Colonic mucosa (tissue), 4 donors: ENCODE measurements at regions not wholly inside any gene's neighbourhood (a gene's known extent, or its start where the extent isn't known, plus 50 kb on each side); places are given as distances from the start of the nearest gene placed in this dataset.

Experiments
- DNase-seq: peaks from one replicate; pipeline ENCODE4 v3.0.0-alpha.2; 2020
- H3K27ac ChIP-seq: fragments of 200-600 bp; one replicate; pipeline ENCODE4 v1.8.0; 2021
- H3K27me3 ChIP-seq: fragments of 200-600 bp; one replicate; pipeline ENCODE4 v1.8.0; 2021
- H3K36me3 ChIP-seq: fragments of 200-600 bp; one replicate; pipeline ENCODE4 v1.8.0; 2021
- H3K4me1 ChIP-seq: fragments of 200-600 bp; one replicate; pipeline ENCODE4 v1.8.0; 2021; ENCODE audit warnings: mild to moderate bottlenecking
- H3K4me3 ChIP-seq: fragments of 200-600 bp; one replicate; pipeline ENCODE4 v1.8.0; 2021
- H3K9ac ChIP-seq, 2 donors: one replicate each; pipeline ENCODE4 v1.7.0; 2013; ENCODE audit warnings: control low read depth in 2 of 2, low read depth in 2 of 2, low read length in 2 of 2
- H3K9me3 ChIP-seq: fragments of 200-600 bp; one replicate; pipeline ENCODE4 v1.8.0; 2021
- intact Hi-C: fragments of 100-400 bp; cut with DNase I; formaldehyde crosslinking; loops from one replicate; pipeline ENCODE4 v1.14.1; 2022
- TF ChIP-seq, protein P1 (sequence below): fragments of 200-600 bp; IDR thresholded peaks from one replicate; pipeline ENCODE4 v1.8.0; 2022; ENCODE audit warnings: antibody characterized with exemption, mild to moderate bottlenecking
- donor health status: healthy.
- donor health status: DM: no; HTN: no; CAD: no.
- donor health status: DM: no; HTN: no; CAD: no.

DNA sequence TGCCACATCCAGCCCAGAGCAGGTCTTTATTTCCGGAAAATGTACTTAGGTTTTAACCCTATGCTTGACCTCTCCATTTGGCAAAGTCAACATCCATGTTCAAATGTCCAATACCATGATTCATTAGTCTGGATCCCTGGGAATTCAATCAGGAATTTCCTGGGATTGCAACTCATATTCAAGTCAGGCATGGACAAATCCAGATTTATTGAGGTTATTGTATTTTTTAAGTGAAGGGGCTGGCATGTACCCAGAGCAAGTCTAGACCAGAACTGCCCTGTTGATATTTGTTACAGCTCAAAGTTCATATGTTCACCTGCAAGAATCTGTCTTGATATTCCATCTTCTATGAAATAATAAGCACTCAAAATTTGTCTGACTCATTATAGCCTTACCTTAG, 521.1 kb downstream of the ADGRL2 start:
- no peak for DNase-seq
- no peaks in the 10 kb centered on the region for H3K27me3 ChIP-seq
- TF ChIP-seq, protein P1, sequence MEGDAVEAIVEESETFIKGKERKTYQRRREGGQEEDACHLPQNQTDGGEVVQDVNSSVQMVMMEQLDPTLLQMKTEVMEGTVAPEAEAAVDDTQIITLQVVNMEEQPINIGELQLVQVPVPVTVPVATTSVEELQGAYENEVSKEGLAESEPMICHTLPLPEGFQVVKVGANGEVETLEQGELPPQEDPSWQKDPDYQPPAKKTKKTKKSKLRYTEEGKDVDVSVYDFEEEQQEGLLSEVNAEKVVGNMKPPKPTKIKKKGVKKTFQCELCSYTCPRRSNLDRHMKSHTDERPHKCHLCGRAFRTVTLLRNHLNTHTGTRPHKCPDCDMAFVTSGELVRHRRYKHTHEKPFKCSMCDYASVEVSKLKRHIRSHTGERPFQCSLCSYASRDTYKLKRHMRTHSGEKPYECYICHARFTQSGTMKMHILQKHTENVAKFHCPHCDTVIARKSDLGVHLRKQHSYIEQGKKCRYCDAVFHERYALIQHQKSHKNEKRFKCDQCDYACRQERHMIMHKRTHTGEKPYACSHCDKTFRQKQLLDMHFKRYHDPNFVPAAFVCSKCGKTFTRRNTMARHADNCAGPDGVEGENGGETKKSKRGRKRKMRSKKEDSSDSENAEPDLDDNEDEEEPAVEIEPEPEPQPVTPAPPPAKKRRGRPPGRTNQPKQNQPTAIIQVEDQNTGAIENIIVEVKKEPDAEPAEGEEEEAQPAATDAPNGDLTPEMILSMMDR = no peak
- H3K4me1 ChIP-seq = no peaks in the 10 kb centered on the region
- intact Hi-C loops = no loop called here
- H3K27ac ChIP-seq = no peak overlapping the region
- no peaks in the 10 kb centered on the region for H3K9me3 ChIP-seq
- H3K9ac ChIP-seq = no peak overlapping the region
- no peaks in the 10 kb centered on the region for H3K36me3 ChIP-seq
- H3K4me3 ChIP-seq = no peak overlapping the region

GRCh38 chr1:82319546-82319945, 518.8 kb downstream of the ADGRL2 start:
- no peaks in the 10 kb centered on the region for H3K9me3 ChIP-seq
- H3K4me1 ChIP-seq = no peaks in the 10 kb centered on the region
- no peak overlapping the region for H3K4me3 ChIP-seq
- no peak overlapping the region for H3K27ac ChIP-seq
- DNase-seq = no peak
- H3K36me3 ChIP-seq = no peaks in the 10 kb centered on the region
- TF ChIP-seq, protein P1 = no peak
- no peak overlapping the region for H3K9ac ChIP-seq
- intact Hi-C loops = no loop called here
- no peaks in the 10 kb centered on the region for H3K27me3 ChIP-seq

DNA sequence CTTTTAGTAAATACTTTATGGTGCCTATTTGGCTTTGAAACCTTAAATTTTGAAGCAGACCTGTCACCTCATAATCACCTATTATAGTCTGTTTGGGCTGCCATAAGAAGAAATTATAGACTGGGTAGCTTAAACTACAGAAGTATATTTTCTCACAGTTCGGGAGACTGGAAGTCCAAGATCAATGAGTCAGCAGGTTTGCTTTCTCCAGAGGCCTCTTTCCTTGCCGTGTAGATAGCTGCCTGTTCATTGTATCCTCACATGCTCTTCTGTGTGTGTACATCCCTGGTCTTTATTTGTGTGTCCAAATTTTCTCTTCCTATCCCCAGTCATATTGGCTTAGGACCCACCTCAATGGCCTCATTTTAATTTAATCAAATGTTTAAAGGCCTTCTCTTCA, 518.2 kb downstream of the ADGRL2 start:
- Histone ChIP-seq H3K4me1 (no peaks in the 10 kb centered on the region), H3K9ac (no peak overlapping the region), H3K27me3 (no peaks in the 10 kb centered on the region), H3K27ac (no peak overlapping the region), H3K9me3 (no peaks in the 10 kb centered on the region), H3K36me3 (no peaks in the 10 kb centered on the region), H3K4me3 (no peak overlapping the region)
- no peak for DNase-seq
- TF ChIP-seq, protein P1 = no peak
- intact Hi-C loops = no loop called here

DNA sequence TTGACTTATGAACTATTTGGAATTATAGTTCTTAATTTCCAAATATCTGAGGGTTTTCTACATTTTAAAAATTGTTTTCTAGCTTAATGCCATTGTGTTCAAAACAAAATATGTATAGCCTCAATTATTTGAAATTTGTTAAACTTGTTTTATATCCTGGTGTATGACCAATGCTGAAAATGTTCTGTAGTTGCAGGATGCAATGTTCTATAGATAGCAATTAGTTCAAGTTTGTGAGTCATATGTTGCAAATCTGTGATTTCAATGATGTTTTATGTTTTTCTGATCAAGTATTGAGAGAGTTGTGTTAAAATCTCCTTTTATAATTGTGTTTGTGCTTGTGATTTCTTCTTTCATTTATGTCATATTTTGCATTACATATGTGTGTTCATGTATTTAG, 517.5 kb downstream of the ADGRL2 start:
- DNase-seq = no peak
- no peaks in the 10 kb centered on the region for H3K9me3 ChIP-seq
- H3K27me3 ChIP-seq = no peaks in the 10 kb centered on the region
- no peaks in the 10 kb centered on the region for H3K36me3 ChIP-seq
- TF ChIP-seq, protein P1 = no peak
- no peaks in the 10 kb centered on the region for H3K4me1 ChIP-seq
- intact Hi-C loops = no loop called here
- no peak overlapping the region for H3K27ac ChIP-seq
- H3K4me3 ChIP-seq = no peak overlapping the region
- H3K9ac ChIP-seq = no peak overlapping the region

DNA sequence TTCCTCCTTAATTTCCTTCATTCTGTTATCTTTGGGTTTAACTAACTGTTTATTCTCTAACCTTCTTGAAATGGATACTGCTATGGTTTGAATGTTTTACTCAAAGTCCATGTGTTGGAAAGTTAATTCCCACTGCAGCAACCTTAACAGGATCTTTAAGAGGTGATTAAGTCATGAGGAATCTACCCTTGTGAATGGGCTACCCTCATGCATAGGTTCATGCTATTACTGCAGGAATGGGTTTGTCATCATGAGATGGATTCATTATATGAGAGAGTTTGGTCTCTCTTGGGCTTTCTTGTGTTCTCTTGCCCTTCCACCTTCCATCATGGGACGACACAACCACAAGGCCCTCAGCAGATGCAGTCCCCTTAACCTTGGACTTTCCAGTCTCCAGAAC, 516.9 kb downstream of the ADGRL2 start:
- intact Hi-C loops = no loop called here
- TF ChIP-seq, protein P1 = no peak
- no peak overlapping the region for H3K27ac ChIP-seq

GRCh38 chr1:82299656-82300055, 498.9 kb downstream of the ADGRL2 start:
- no peak for DNase-seq
- intact Hi-C loops = no loop called here
- no peaks in the 10 kb centered on the region for H3K27me3 ChIP-seq
- H3K9me3 ChIP-seq = no peaks in the 10 kb centered on the region
- no peak overlapping the region for H3K9ac ChIP-seq
- no peaks in the 10 kb centered on the region for H3K36me3 ChIP-seq
- no peak overlapping the region for H3K27ac ChIP-seq
- H3K4me3 ChIP-seq = no peak overlapping the region
- H3K4me1 ChIP-seq = no peaks in the 10 kb centered on the region
- TF ChIP-seq, protein P1 = no peak

More for the DNA sequence above, 516.9 kb downstream of the ADGRL2 start:
- no peaks in the 10 kb centered on the region for H3K4me1 ChIP-seq
- H3K9me3 ChIP-seq = no peaks in the 10 kb centered on the region
- DNase-seq = no peak
- no peaks in the 10 kb centered on the region for H3K27me3 ChIP-seq
- no peak overlapping the region for H3K9ac ChIP-seq
- no peak overlapping the region for H3K4me3 ChIP-seq
- no peaks in the 10 kb centered on the region for H3K36me3 ChIP-seq
